T-helper 9 cell (primary cell): ENCODE measurements at regions not wholly inside any gene's neighbourhood (a gene's known extent, or its start where the extent isn't known, plus 50 kb on each side); places are given as distances from the start of the nearest gene placed in this dataset.
"Not testable (repeated sequence)": the region's sequence is repeated elsewhere in the genome, so short reads cannot be mapped to it uniquely, and the experiment has no call there.

ENCODE experiments used
- DNase-seq: peaks from one replicate; pipeline ENCODE4 v3.0.0-alpha.2; 2020

GRCh38 chr5:106673941-106674340 lies 996.8 kb downstream of the EFNA5 start:
- no peak for DNase-seq

GRCh38 chr5:106661866-106662265 lies 1008.9 kb downstream of the EFNA5 start:
- no peak for DNase-seq

- DNase-seq = no peak
These were observed 1010.1 kb downstream of the EFNA5 start for GRCh38 chr5:106660681-106661080.

GRCh38 chr5:106658150-106658549 lies 1012.6 kb downstream of the EFNA5 start:
- no peak for DNase-seq

- no peak for DNase-seq
These were observed 1013.9 kb downstream of the EFNA5 start for GRCh38 chr5:106656821-106657220.

- no peak for DNase-seq
These were observed 1021.7 kb downstream of the EFNA5 start for GRCh38 chr5:106649031-106649430.

- DNase-seq = no peak
These were observed 1022.3 kb downstream of the EFNA5 start for GRCh38 chr5:106648401-106648800.

- DNase-seq = no peak
These were observed 1024.6 kb downstream of the EFNA5 start for GRCh38 chr5:106646106-106646505.

GRCh38 chr5:106640511-106640910 lies 1030.2 kb downstream of the EFNA5 start:
- no peak for DNase-seq

- no peak for DNase-seq
These were observed 1031.2 kb downstream of the EFNA5 start for GRCh38 chr5:106639488-106639887.

- no peak for DNase-seq
These were observed 1033.5 kb downstream of the EFNA5 start for GRCh38 chr5:106637275-106637674.

- no peak for DNase-seq
These were observed 1036.4 kb downstream of the EFNA5 start for GRCh38 chr5:106634375-106634774.

- no peak for DNase-seq
These were observed 1036.9 kb downstream of the EFNA5 start for GRCh38 chr5:106633825-106634224.

GRCh38 chr5:106628456-106628855 lies 1042.3 kb downstream of the EFNA5 start:
- not testable (repeated sequence) for DNase-seq

GRCh38 chr5:106610041-106610440 lies 1060.7 kb downstream of the EFNA5 start:
- DNase-seq = no peak

GRCh38 chr5:106601620-106602019 lies 1069.1 kb downstream of the EFNA5 start:
- no peak for DNase-seq

GRCh38 chr5:106600803-106601202 lies 1069.9 kb downstream of the EFNA5 start:
- DNase-seq = no peak

GRCh38 chr5:106595864-106596263 lies 1074.9 kb downstream of the EFNA5 start:
- no peak for DNase-seq

- DNase-seq = no peak
These were observed 1086.5 kb downstream of the EFNA5 start for GRCh38 chr5:106584268-106584667.

GRCh38 chr5:106578736-106579135 lies 1092.0 kb downstream of the EFNA5 start:
- no peak for DNase-seq

GRCh38 chr5:106574820-106575219 lies 1095.9 kb downstream of the EFNA5 start:
- no peak for DNase-seq

- no peak for DNase-seq
These were observed 1104.7 kb downstream of the EFNA5 start for GRCh38 chr5:106566031-106566430.

GRCh38 chr5:106545325-106545724 lies 1125.4 kb downstream of the EFNA5 start:
- DNase-seq = no peak

- no peak for DNase-seq
These were observed 1127.4 kb downstream of the EFNA5 start for GRCh38 chr5:106543330-106543729.

GRCh38 chr5:106530150-106530549 lies 1140.6 kb downstream of the EFNA5 start:
- DNase-seq = no peak

- DNase-seq = no peak
These were observed 1145.3 kb downstream of the EFNA5 start for GRCh38 chr5:106525438-106525837.
